ENCODE measurements at regions not wholly inside any gene's neighbourhood (a gene's known extent, or its start where the extent isn't known, plus 50 kb on each side); places are given as distances from the start of the nearest gene placed in this dataset.

- POLR2A ChIA-PET (ENCODE audit: partially characterized antibody): no interaction called here
- CTCF ChIA-PET (ENCODE audit: partially characterized antibody): no interaction called here
Measured at GRCh38 chr4:56191534-56191933, 195.8 kb downstream of the AASDH start.

GRCh38 chr4:56187688-56188087 lies 199.6 kb downstream of the AASDH start:
- ChIA-PET CTCF (ENCODE audit: partially characterized antibody) (no interaction called here), POLR2A (ENCODE audit: partially characterized antibody) (no interaction called here)
- H3K4me3 Mint-ChIP-seq: no peak overlapping the region
- Histone ChIP-seq H3K36me3 (ENCODE audit: insufficient read depth, low read length) (no peaks in the 10 kb centered on the region), H3K27ac (ENCODE audit: low read depth, low read length) (no peak overlapping the region), H3K4me1 (ENCODE audit: insufficient read depth, low read length) (no peaks in the 10 kb centered on the region), H3K27me3 (ENCODE audit: insufficient read depth, low read length) (no peaks in the 10 kb centered on the region), H3K4me3 (ENCODE audit: low read length in 2 of 2) (no peak overlapping the region), H3K9me3 (ENCODE audit: control insufficient read depth in 1 of 2, low read length in 2 of 2) (no peaks in the 10 kb centered on the region)
- DNase-seq: no peak
- no peaks in the 10 kb centered on the region for H3K36me3 Mint-ChIP-seq
- H3K27ac Mint-ChIP-seq: no peak overlapping the region
- H3K27me3 Mint-ChIP-seq: peaks cover 8 to 14% of the 10 kb centered on the region in 2 donors
- no peaks in the 10 kb centered on the region for H3K4me1 Mint-ChIP-seq
- intact Hi-C loops (cut with micrococcal nuclease): no loop called here
- peaks cover 0 to 10% (median 3%) of the 10 kb centered on the region in 8 donors for H3K9me3 Mint-ChIP-seq

More at GRCh38 chr4:56191534-56191933, 195.8 kb downstream of the AASDH start:
- no peaks in the 10 kb centered on the region for H3K36me3 Mint-ChIP-seq
- Histone ChIP-seq H3K4me1 (ENCODE audit: insufficient read depth, low read length) (no peaks in the 10 kb centered on the region), H3K9me3 (ENCODE audit: control insufficient read depth in 1 of 2, low read length in 2 of 2) (no peaks in the 10 kb centered on the region), H3K4me3 (ENCODE audit: low read length in 2 of 2) (no peak overlapping the region), H3K27ac (ENCODE audit: low read depth, low read length) (no peak overlapping the region), H3K27me3 (ENCODE audit: insufficient read depth, low read length) (no peaks in the 10 kb centered on the region), H3K36me3 (ENCODE audit: insufficient read depth, low read length) (no peaks in the 10 kb centered on the region)
- H3K9me3 Mint-ChIP-seq: peaks cover 0 to 10% (median 3%) of the 10 kb centered on the region in 8 donors
- peaks cover 2 to 7% of the 10 kb centered on the region in 2 donors for H3K27me3 Mint-ChIP-seq
- intact Hi-C loops (cut with micrococcal nuclease): no loop called here
- no peak overlapping the region for H3K27ac Mint-ChIP-seq
- H3K4me3 Mint-ChIP-seq: no peak overlapping the region
- H3K4me1 Mint-ChIP-seq: no peaks in the 10 kb centered on the region
- no peak for DNase-seq

- H3K4me3 Mint-ChIP-seq: no peak overlapping the region
- no peak overlapping the region for H3K27ac Mint-ChIP-seq
- H3K4me3 ChIP-seq (ENCODE audit: low read length in 2 of 2): no peak overlapping the region
- no peaks in the 10 kb centered on the region for H3K36me3 Mint-ChIP-seq
- CTCF ChIA-PET (ENCODE audit: partially characterized antibody): no interaction called here
- DNase-seq: no peak
- no peaks in the 10 kb centered on the region for H3K4me1 ChIP-seq (ENCODE audit: insufficient read depth, low read length)
- H3K27ac ChIP-seq (ENCODE audit: low read depth, low read length): no peak overlapping the region
- peaks cover 0 to 10% (median 3%) of the 10 kb centered on the region in 8 donors for H3K9me3 Mint-ChIP-seq
- H3K27me3 ChIP-seq (ENCODE audit: insufficient read depth, low read length): no peaks in the 10 kb centered on the region
- H3K27me3 Mint-ChIP-seq: peaks cover 8 to 14% of the 10 kb centered on the region in 2 donors
- H3K9me3 ChIP-seq (ENCODE audit: control insufficient read depth in 1 of 2, low read length in 2 of 2): no peaks in the 10 kb centered on the region
- intact Hi-C loops (cut with micrococcal nuclease): no loop called here
- no peaks in the 10 kb centered on the region for H3K4me1 Mint-ChIP-seq
- POLR2A ChIA-PET (ENCODE audit: partially characterized antibody): no interaction called here
- H3K36me3 ChIP-seq (ENCODE audit: insufficient read depth, low read length): no peaks in the 10 kb centered on the region
Measured at GRCh38 chr4:56186808-56187523, 200.3 kb downstream of the AASDH start.

- Mint-ChIP-seq H3K27ac (no peak overlapping the region), H3K27me3 (peaks cover 6 to 14% of the 10 kb centered on the region in 2 donors), H3K9me3 (peaks cover 0 to 8% (median 0%) of the 10 kb centered on the region in 8 donors), H3K4me3 (no peak overlapping the region), H3K36me3 (no peaks in the 10 kb centered on the region), H3K4me1 (peaks cover 2 to 7% (median 4%) of the 10 kb centered on the region in 4 donors)
- H3K4me1 ChIP-seq (ENCODE audit: insufficient read depth, low read length): peaks cover 3% of the 10 kb centered on the region
- H3K36me3 ChIP-seq (ENCODE audit: insufficient read depth, low read length): no peaks in the 10 kb centered on the region
- intact Hi-C loops (cut with micrococcal nuclease): no loop called here
- H3K4me3 ChIP-seq (ENCODE audit: low read length in 2 of 2): no peak overlapping the region
- no peaks in the 10 kb centered on the region for H3K9me3 ChIP-seq (ENCODE audit: control insufficient read depth in 1 of 2, low read length in 2 of 2)
- ChIA-PET POLR2A (ENCODE audit: partially characterized antibody) (no interaction called here), CTCF (ENCODE audit: partially characterized antibody) (no interaction called here)
- H3K27me3 ChIP-seq (ENCODE audit: insufficient read depth, low read length): no peaks in the 10 kb centered on the region
- H3K27ac ChIP-seq (ENCODE audit: low read depth, low read length): no peak overlapping the region
- no peak for DNase-seq
Measured at GRCh38 chr4:56185901-56186300, 201.4 kb downstream of the AASDH start.

GRCh38 chr4:56184214-56184613 lies 203.1 kb downstream of the AASDH start:
- Histone ChIP-seq H3K4me3 (ENCODE audit: low read length in 2 of 2) (no peak overlapping the region), H3K9me3 (ENCODE audit: control insufficient read depth in 1 of 2, low read length in 2 of 2) (no peaks in the 10 kb centered on the region), H3K27me3 (ENCODE audit: insufficient read depth, low read length) (no peaks in the 10 kb centered on the region), H3K27ac (ENCODE audit: low read depth, low read length) (no peak overlapping the region), H3K4me1 (ENCODE audit: insufficient read depth, low read length) (peaks cover 3% of the 10 kb centered on the region), H3K36me3 (ENCODE audit: insufficient read depth, low read length) (no peaks in the 10 kb centered on the region)
- no peaks in the 10 kb centered on the region for H3K36me3 Mint-ChIP-seq
- POLR2A ChIA-PET (ENCODE audit: partially characterized antibody): no interaction called here
- no peak overlapping the region for H3K4me3 Mint-ChIP-seq
- CTCF ChIA-PET (ENCODE audit: partially characterized antibody): no interaction called here
- DNase-seq: no peak
- no peaks in the 10 kb centered on the region for H3K9me3 Mint-ChIP-seq
- H3K4me1 Mint-ChIP-seq: peaks cover 2 to 8% (median 4%) of the 10 kb centered on the region in 4 donors
- no peak overlapping the region for H3K27ac Mint-ChIP-seq
- H3K27me3 Mint-ChIP-seq: peaks cover 6 to 12% of the 10 kb centered on the region in 2 donors
- intact Hi-C loops (cut with micrococcal nuclease): no loop called here

GRCh38 chr4:56183344-56183959 lies 203.8 kb downstream of the AASDH start:
- Histone ChIP-seq H3K36me3 (ENCODE audit: insufficient read depth, low read length) (no peaks in the 10 kb centered on the region), H3K4me3 (ENCODE audit: low read length in 2 of 2) (no peak overlapping the region), H3K27me3 (ENCODE audit: insufficient read depth, low read length) (no peaks in the 10 kb centered on the region), H3K9me3 (ENCODE audit: control insufficient read depth in 1 of 2, low read length in 2 of 2) (no peaks in the 10 kb centered on the region), H3K4me1 (ENCODE audit: insufficient read depth, low read length) (peaks cover 3% of the 10 kb centered on the region), H3K27ac (ENCODE audit: low read depth, low read length) (no peak overlapping the region)
- H3K27me3 Mint-ChIP-seq: peaks cover 6 to 9% of the 10 kb centered on the region in 2 donors
- no peaks in the 10 kb centered on the region for H3K9me3 Mint-ChIP-seq
- ChIA-PET POLR2A (ENCODE audit: partially characterized antibody) (no interaction called here), CTCF (ENCODE audit: partially characterized antibody) (no interaction called here)
- H3K4me3 Mint-ChIP-seq: no peak overlapping the region
- H3K4me1 Mint-ChIP-seq: peaks cover 2 to 8% (median 4%) of the 10 kb centered on the region in 4 donors
- H3K27ac Mint-ChIP-seq: no peak overlapping the region
- intact Hi-C loops (cut with micrococcal nuclease): no loop called here
- no peaks in the 10 kb centered on the region for H3K36me3 Mint-ChIP-seq
- DNase-seq: no peak

- Mint-ChIP-seq H3K9me3 (peaks cover 0 to 7% (median 0%) of the 10 kb centered on the region in 8 donors), H3K4me3 (no peak overlapping the region), H3K4me1 (peaks cover 2 to 8% (median 4%) of the 10 kb centered on the region in 4 donors), H3K36me3 (no peaks in the 10 kb centered on the region), H3K27me3 (peaks cover 6 to 7% of the 10 kb centered on the region in 2 donors), H3K27ac (no peak overlapping the region)
- intact Hi-C loops (cut with micrococcal nuclease): no loop called here
- Histone ChIP-seq H3K27ac (ENCODE audit: low read depth, low read length) (no peak overlapping the region), H3K9me3 (ENCODE audit: control insufficient read depth in 1 of 2, low read length in 2 of 2) (no peaks in the 10 kb centered on the region), H3K4me1 (ENCODE audit: insufficient read depth, low read length) (peaks cover 3% of the 10 kb centered on the region), H3K36me3 (ENCODE audit: insufficient read depth, low read length) (no peaks in the 10 kb centered on the region), H3K27me3 (ENCODE audit: insufficient read depth, low read length) (no peaks in the 10 kb centered on the region), H3K4me3 (ENCODE audit: low read length in 2 of 2) (no peak overlapping the region)
- DNase-seq: no peak
- CTCF ChIA-PET (ENCODE audit: partially characterized antibody): no interaction called here
- POLR2A ChIA-PET (ENCODE audit: partially characterized antibody): no interaction called here
Measured at GRCh38 chr4:56182356-56182755, 204.9 kb downstream of the AASDH start.
